ENCODE measurements at regions not wholly inside any gene's neighbourhood (a gene's known extent, or its start where the extent isn't known, plus 50 kb on each side); places are given as distances from the start of the nearest gene placed in this dataset.

GRCh38 chr16:8005096-8005860 lies 585.0 kb downstream of the TMEM114 start:
- Mint-ChIP-seq H3K27ac (no peak overlapping the region), H3K4me1 (no peaks in the 10 kb centered on the region), H3K27me3 (no peaks in the 10 kb centered on the region), H3K4me3 (no peak overlapping the region), H3K9me3 (ENCODE audit: insufficient read depth) (peaks cover 12% of the 10 kb centered on the region)
- Histone ChIP-seq H3K27me3 (replicated peaks in 1 of 4; ENCODE audit: control extremely low read depth in 1 of 4, control insufficient read depth in 3 of 4, insufficient read depth in 4 of 4, low read length in 3 of 4) (no peaks in the 10 kb centered on the region), H3K36me3 (replicated peaks in 1 of 2; ENCODE audit: control extremely low read depth in 1 of 2, control insufficient read depth in 1 of 2, extremely low read depth in 1 of 2, insufficient read depth in 2 of 2, low read length in 1 of 2) (no peaks in the 10 kb centered on the region), H3K79me2 (ENCODE audit: control insufficient read depth, insufficient read depth, low read length) (no peaks in the 10 kb centered on the region), H3K9ac (ENCODE audit: low read length) (no peak overlapping the region), H3K9me3 (ENCODE audit: control extremely low read depth in 1 of 3, control insufficient read depth in 2 of 3, insufficient read depth in 1 of 3, low read length in 2 of 3) (no peaks in the 10 kb centered on the region), H3K4me3 (ENCODE audit: control extremely low read depth in 1 of 5, extremely low read depth in 1 of 5, insufficient read depth in 1 of 5, low read depth in 2 of 5, low read length in 4 of 5) (no peak overlapping the region), H2AFZ (ENCODE audit: insufficient read depth, low read depth, low read length, poor library complexity, severe bottlenecking) (no peak overlapping the region), H4K20me1 (ENCODE audit: control insufficient read depth, insufficient read depth, low read length, poor library complexity, severe bottlenecking) (no peaks in the 10 kb centered on the region), H3K27ac (ENCODE audit: low read length in 2 of 2) (no peak overlapping the region), H3K4me1 (ENCODE audit: control insufficient read depth in 2 of 2, insufficient read depth in 2 of 2, low read length in 2 of 2) (no peaks in the 10 kb centered on the region), H3K4me2 (replicated peaks; ENCODE audit: low read depth, low read length, poor library complexity, severe bottlenecking) (no peak overlapping the region)
- intact Hi-C loops (cut with micrococcal nuclease) = no loop called here
- ChIA-PET CTCF (no interaction called here), POLR2A (no interaction called here)
- 89% methylated on average over 7 of the region's 10 CpGs for WGBS (ENCODE audit: insufficient coverage)
- no peak for TF ChIP-seq EZH2 (IDR thresholded peaks at IDR 0.05; ENCODE audit: borderline replicate concordance, insufficient read depth, low read depth, low read length, poor library complexity, severe bottlenecking)
- TF ChIP-seq, protein P1, sequence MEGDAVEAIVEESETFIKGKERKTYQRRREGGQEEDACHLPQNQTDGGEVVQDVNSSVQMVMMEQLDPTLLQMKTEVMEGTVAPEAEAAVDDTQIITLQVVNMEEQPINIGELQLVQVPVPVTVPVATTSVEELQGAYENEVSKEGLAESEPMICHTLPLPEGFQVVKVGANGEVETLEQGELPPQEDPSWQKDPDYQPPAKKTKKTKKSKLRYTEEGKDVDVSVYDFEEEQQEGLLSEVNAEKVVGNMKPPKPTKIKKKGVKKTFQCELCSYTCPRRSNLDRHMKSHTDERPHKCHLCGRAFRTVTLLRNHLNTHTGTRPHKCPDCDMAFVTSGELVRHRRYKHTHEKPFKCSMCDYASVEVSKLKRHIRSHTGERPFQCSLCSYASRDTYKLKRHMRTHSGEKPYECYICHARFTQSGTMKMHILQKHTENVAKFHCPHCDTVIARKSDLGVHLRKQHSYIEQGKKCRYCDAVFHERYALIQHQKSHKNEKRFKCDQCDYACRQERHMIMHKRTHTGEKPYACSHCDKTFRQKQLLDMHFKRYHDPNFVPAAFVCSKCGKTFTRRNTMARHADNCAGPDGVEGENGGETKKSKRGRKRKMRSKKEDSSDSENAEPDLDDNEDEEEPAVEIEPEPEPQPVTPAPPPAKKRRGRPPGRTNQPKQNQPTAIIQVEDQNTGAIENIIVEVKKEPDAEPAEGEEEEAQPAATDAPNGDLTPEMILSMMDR (IDR thresholded peaks at IDR 0.05) = no peak
- ATAC-seq (ENCODE audit: low read depth) = no peak
- no peak for DNase-seq

DNA sequence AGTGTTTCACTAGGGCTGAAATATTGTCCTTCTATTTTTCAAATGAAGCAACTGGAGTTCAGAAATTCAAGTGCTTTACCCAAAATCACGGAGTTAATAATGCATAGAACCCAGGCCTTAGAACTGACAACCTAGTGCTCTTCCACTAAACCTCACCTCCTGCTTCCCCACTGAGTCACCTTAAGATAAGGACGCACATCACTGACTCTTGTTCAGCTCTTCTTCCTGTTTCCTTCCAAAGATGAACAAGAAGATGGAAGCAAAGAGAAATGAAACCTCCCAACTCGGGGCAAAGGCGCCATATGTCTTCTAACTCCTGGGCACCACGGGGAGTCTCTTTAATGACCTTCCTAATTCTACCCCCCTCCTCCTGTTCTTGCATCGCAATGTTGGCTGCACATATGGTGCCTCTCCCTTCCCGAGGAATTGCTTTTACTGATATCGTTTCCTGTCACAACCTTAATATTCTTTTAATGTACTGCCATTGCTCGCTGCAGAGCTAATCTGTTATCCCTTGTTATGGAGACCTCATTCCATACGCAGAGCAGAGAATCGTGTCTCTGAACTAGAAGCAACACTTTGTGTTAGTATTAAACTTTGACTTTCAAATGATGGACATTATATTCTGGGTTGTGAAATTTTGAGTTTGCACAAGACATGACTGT lies 591.4 kb downstream of the TMEM114 start:
- Histone ChIP-seq H3K27me3 (replicated peaks in 1 of 4; ENCODE audit: control extremely low read depth in 1 of 4, control insufficient read depth in 3 of 4, insufficient read depth in 4 of 4, low read length in 3 of 4) (no peaks in the 10 kb centered on the region), H3K4me1 (ENCODE audit: control insufficient read depth in 2 of 2, insufficient read depth in 2 of 2, low read length in 2 of 2) (no peaks in the 10 kb centered on the region), H3K36me3 (replicated peaks in 1 of 2; ENCODE audit: control extremely low read depth in 1 of 2, control insufficient read depth in 1 of 2, extremely low read depth in 1 of 2, insufficient read depth in 2 of 2, low read length in 1 of 2) (no peaks in the 10 kb centered on the region), H3K4me3 (ENCODE audit: control extremely low read depth in 1 of 5, extremely low read depth in 1 of 5, insufficient read depth in 1 of 5, low read depth in 2 of 5, low read length in 4 of 5) (no peak overlapping the region), H3K4me2 (replicated peaks; ENCODE audit: low read depth, low read length, poor library complexity, severe bottlenecking) (no peak overlapping the region), H3K79me2 (ENCODE audit: control insufficient read depth, insufficient read depth, low read length) (no peaks in the 10 kb centered on the region), H3K27ac (ENCODE audit: low read length in 2 of 2) (no peak overlapping the region), H3K9me3 (ENCODE audit: control extremely low read depth in 1 of 3, control insufficient read depth in 2 of 3, insufficient read depth in 1 of 3, low read length in 2 of 3) (peaks cover 0 to 5% (median 0%) of the 10 kb centered on the region in 3 donors), H4K20me1 (ENCODE audit: control insufficient read depth, insufficient read depth, low read length, poor library complexity, severe bottlenecking) (no peaks in the 10 kb centered on the region), H2AFZ (ENCODE audit: insufficient read depth, low read depth, low read length, poor library complexity, severe bottlenecking) (no peak overlapping the region), H3K9ac (ENCODE audit: low read length) (no peak overlapping the region)
- Mint-ChIP-seq H3K4me1 (no peaks in the 10 kb centered on the region), H3K4me3 (no peak overlapping the region), H3K27me3 (no peaks in the 10 kb centered on the region), H3K27ac (no peak overlapping the region), H3K9me3 (ENCODE audit: insufficient read depth) (peaks cover 15% of the 10 kb centered on the region)
- TF ChIP-seq, protein P1 (IDR thresholded peaks at IDR 0.05) = no peak
- TF ChIP-seq EZH2 (IDR thresholded peaks at IDR 0.05; ENCODE audit: borderline replicate concordance, insufficient read depth, low read depth, low read length, poor library complexity, severe bottlenecking) = no peak
- CTCF ChIA-PET = no interaction called here
- intact Hi-C loops (cut with micrococcal nuclease) = no loop called here
- 85% methylated on average over 9 of the region's 11 CpGs for WGBS (ENCODE audit: insufficient coverage)
- POLR2A ChIA-PET = no interaction called here
- DNase-seq (no peak), ATAC-seq (ENCODE audit: low read depth) (no peak)
